SK-N-SH treated with all-trans-retinoic acid at 6 μM for 48 hours (cell line): ENCODE measurements at regions not wholly inside any gene's neighbourhood (a gene's known extent, or its start where the extent isn't known, plus 50 kb on each side); places are given as distances from the start of the nearest gene placed in this dataset.

Experiments
- ATAC-seq: fragments of 200-7000 bp; cut with Tn5 transposase; 3 replicates; pipeline ENCODE4 v1.9.1; 2020; ENCODE audit warnings: mild to moderate bottlenecking, moderate library complexity
- ARNTL ChIP-seq: fragments of 450-650 bp; formaldehyde crosslinking; IDR thresholded peaks from 2 replicates; pipeline ENCODE4 v1.5.0; 2020; ENCODE audit warnings: low read depth, mild to moderate bottlenecking, moderate library complexity, borderline replicate concordance
- BACH2 ChIP-seq: fragments of 250-450 bp; sonication (Bioruptor Pico); IDR thresholded peaks from 2 replicates; pipeline ENCODE4 v1.9.0; 2021; ENCODE audit warnings: mild to moderate bottlenecking, borderline replicate concordance
- CREB5 ChIP-seq: fragments of 250-450 bp; sonication (Bioruptor Pico); IDR thresholded peaks from 2 replicates; pipeline ENCODE4 v1.5.1; 2020; ENCODE audit warnings: low read depth, mild to moderate bottlenecking, moderate library complexity
- CSDC2 ChIP-seq: fragments of 250-450 bp; sonication (Bioruptor Pico); IDR thresholded peaks from 2 replicates; pipeline ENCODE4 v1.5.0; 2020; ENCODE audit warnings: mild to moderate bottlenecking, moderate library complexity
- CSRNP3 ChIP-seq: fragments of 250-450 bp; sonication (Bioruptor Pico); IDR thresholded peaks from 2 replicates; pipeline ENCODE4 v1.5.1; 2021; ENCODE audit warnings: mild to moderate bottlenecking, moderate library complexity
- ESRRG ChIP-seq: fragments of 250-450 bp; sonication (Bioruptor Pico); IDR thresholded peaks from 2 replicates; pipeline ENCODE4 v1.6.1; 2021; ENCODE audit warnings: mild to moderate bottlenecking
- GLIS3 ChIP-seq: fragments of 250-450 bp; sonication (Bioruptor Pico); IDR thresholded peaks from 2 replicates; pipeline ENCODE4 v1.5.0; 2020; ENCODE audit warnings: mild to moderate bottlenecking, moderate library complexity
- ISL1 ChIP-seq: fragments of 250-450 bp; sonication (Bioruptor Pico); IDR thresholded peaks from 2 replicates; pipeline ENCODE4 v2.1.2; 2022; ENCODE audit warnings: mild to moderate bottlenecking, moderate library complexity
- OSR1 ChIP-seq: fragments of 250-450 bp; sonication (Bioruptor Pico); IDR thresholded peaks from 2 replicates; pipeline ENCODE4 v1.8.0; 2022; ENCODE audit warnings: moderate library complexity, mild to moderate bottlenecking, inconsistent platforms
- POU6F1 ChIP-seq: fragments of 250-450 bp; sonication (Bioruptor Pico); IDR thresholded peaks from 2 replicates; pipeline ENCODE4 v1.8.0; 2021; ENCODE audit warnings: low read depth, mild to moderate bottlenecking, moderate library complexity, borderline replicate concordance
- PPARA ChIP-seq: fragments of 250-450 bp; sonication (Bioruptor Pico); IDR thresholded peaks from 2 replicates; pipeline ENCODE4 v1.5.0; 2020; ENCODE audit warnings: mild to moderate bottlenecking, borderline replicate concordance
- RARB ChIP-seq: fragments of 250-450 bp; sonication (Bioruptor Pico); IDR thresholded peaks from 2 replicates; pipeline ENCODE4 v1.8.0; 2021; ENCODE audit warnings: mild to moderate bottlenecking, moderate library complexity
- SNAI2 ChIP-seq: fragments of 250-450 bp; sonication (Bioruptor Pico); IDR thresholded peaks from 2 replicates; pipeline ENCODE4 v1.5.0; 2020; ENCODE audit warnings: mild to moderate bottlenecking, moderate library complexity
- TCF4 ChIP-seq: fragments of 250-450 bp; sonication (Bioruptor Pico); IDR thresholded peaks from 2 replicates; pipeline ENCODE4 v1.8.0; 2021; ENCODE audit warnings: mild to moderate bottlenecking, moderate library complexity, borderline replicate concordance
- TOX ChIP-seq: fragments of 250-450 bp; sonication (Bioruptor Pico); IDR thresholded peaks from 2 replicates; pipeline ENCODE4 v1.8.0; 2021; ENCODE audit warnings: mild to moderate bottlenecking, moderate library complexity, borderline replicate concordance
- TSHZ2 ChIP-seq: fragments of 250-450 bp; sonication (Bioruptor Pico); IDR thresholded peaks from 2 replicates; pipeline ENCODE4 v1.5.0; 2020; ENCODE audit warnings: mild to moderate bottlenecking, moderate library complexity
- ZC3H10 ChIP-seq: fragments of 250-450 bp; sonication (Bioruptor Pico); IDR thresholded peaks from 2 replicates; pipeline ENCODE4 v1.5.1; 2021; ENCODE audit warnings: mild to moderate bottlenecking, moderate library complexity
- ZFP3 ChIP-seq: fragments of 250-450 bp; sonication (Bioruptor Pico); IDR thresholded peaks from 2 replicates; pipeline ENCODE4 v1.5.0; 2020; ENCODE audit warnings: mild to moderate bottlenecking, moderate library complexity
- ZFP30 ChIP-seq: fragments of 450-650 bp; formaldehyde crosslinking; IDR thresholded peaks from 2 replicates; pipeline ENCODE4 v1.5.0; 2022; ENCODE audit warnings: mild to moderate bottlenecking, moderate library complexity
- ZNF565 ChIP-seq: fragments of 450-650 bp; formaldehyde crosslinking; conservative IDR thresholded peaks from 2 replicates; pipeline ENCODE4 v1.5.0; 2020; ENCODE audit warnings: low read depth, mild to moderate bottlenecking, moderate library complexity
- ZNF8 ChIP-seq: fragments of 450-650 bp; formaldehyde crosslinking; IDR thresholded peaks from 2 replicates; pipeline ENCODE4 v1.5.0; 2020; ENCODE audit warnings: mild to moderate bottlenecking, moderate library complexity

- TF ChIP-seq ZNF8 (CRISPR knock-in tag) = no peak
- TF ChIP-seq CSDC2 (CRISPR knock-in tag) = no peak
- TF ChIP-seq TCF4 (CRISPR knock-in tag) = no peak
- TF ChIP-seq CSRNP3 (CRISPR knock-in tag) = no peak
- no peak for TF ChIP-seq TSHZ2
- no peak for TF ChIP-seq BACH2
- no peak for TF ChIP-seq ZFP3
- no peak for TF ChIP-seq GLIS3 (CRISPR knock-in tag)
- TF ChIP-seq, all 23 proteins: peak for 0
- ATAC-seq = no peak
These were observed 1737.2 kb upstream of the MIR17HG start for GRCh38 chr13:89610331-89610730.

GRCh38 chr13:89610881-89611280, 1736.6 kb upstream of the MIR17HG start:
- ATAC-seq = no peak
- TF ChIP-seq GLIS3 (CRISPR knock-in tag) (no peak), OSR1 (CRISPR knock-in tag) (no peak), ESRRG (CRISPR knock-in tag) (no peak), SNAI2 (CRISPR knock-in tag) (no peak), ZFP30 (CRISPR knock-in tag) (no peak), ZFP3 (no peak), ZC3H10 (CRISPR knock-in tag) (no peak), TSHZ2 (no peak), PPARA (CRISPR knock-in tag) (no peak), TOX (CRISPR knock-in tag) (no peak), POU6F1 (CRISPR knock-in tag) (no peak), RARB (CRISPR knock-in tag) (no peak), CREB5 (no peak), ZNF565 (no peak), ZNF8 (CRISPR knock-in tag) (no peak), CSDC2 (CRISPR knock-in tag) (no peak), ISL1 (CRISPR knock-in tag) (no peak), CSRNP3 (CRISPR knock-in tag) (no peak), ARNTL (CRISPR knock-in tag) (no peak)
